Myocyte (in vitro differentiated cells): ENCODE measurements at regions not wholly inside any gene's neighbourhood (a gene's known extent, or its start where the extent isn't known, plus 50 kb on each side); places are given as distances from the start of the nearest gene placed in this dataset.

Source experiments
- DNase-seq: peaks from one replicate; pipeline ENCODE4 v3.0.0-alpha.2; 2012; ENCODE audit warnings: low read depth

- DNase-seq = no peak
Measured at GRCh38 chr3:20346916-20347315, 160.9 kb upstream of the SGO1 start.

GRCh38 chr3:20346369-20346768 lies 160.4 kb upstream of the SGO1 start:
- DNase-seq = no peak

GRCh38 chr3:20344400-20344959 lies 158.5 kb upstream of the SGO1 start:
- DNase-seq = no peak

DNA sequence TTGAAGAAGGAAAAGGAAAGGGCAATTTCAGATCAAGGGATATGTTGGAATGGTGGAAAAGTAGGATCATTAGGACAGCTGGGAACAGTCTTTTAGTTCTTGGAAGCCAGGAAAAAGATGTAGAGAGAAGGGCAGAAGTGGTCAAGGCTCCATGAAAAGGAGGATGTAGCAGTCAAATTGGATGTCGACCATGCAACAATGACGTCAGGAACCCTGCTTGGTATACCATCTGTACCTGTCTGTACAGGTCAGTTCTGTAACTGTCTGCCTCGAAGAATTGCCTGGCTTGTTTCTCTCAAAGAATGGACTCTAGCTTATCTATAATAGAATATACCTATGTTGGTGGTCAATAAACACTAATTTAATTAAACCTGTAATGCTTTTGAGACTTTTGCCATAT lies 157.8 kb upstream of the SGO1 start:
- no peak for DNase-seq

GRCh38 chr3:20340324-20340928 lies 154.4 kb upstream of the SGO1 start:
- peak; percentile 79 for DNase-seq

GRCh38 chr3:20336572-20336971 lies 150.6 kb upstream of the SGO1 start:
- DNase-seq = no peak

DNA sequence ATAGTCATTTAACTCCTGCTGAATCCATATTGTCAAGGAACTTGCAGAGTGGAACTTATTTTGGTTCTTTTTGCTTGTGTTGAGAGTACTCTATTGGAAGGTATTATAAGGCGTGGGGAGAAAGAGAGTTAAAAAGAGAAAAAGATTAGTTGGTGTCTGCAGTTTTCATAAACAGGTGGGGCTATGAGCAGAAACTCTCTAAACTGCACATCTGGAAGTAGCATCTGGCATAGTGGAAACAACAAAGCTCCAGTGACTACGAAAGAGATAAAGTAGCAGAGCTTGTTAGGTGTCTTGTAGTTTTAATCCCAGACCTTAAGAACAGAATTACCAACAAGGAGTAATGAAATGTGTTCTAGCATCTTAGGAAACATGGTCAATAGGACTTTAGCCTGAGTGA lies 148.8 kb upstream of the SGO1 start:
- no peak for DNase-seq

GRCh38 chr3:20327889-20328288 lies 141.9 kb upstream of the SGO1 start:
- no peak for DNase-seq

DNA sequence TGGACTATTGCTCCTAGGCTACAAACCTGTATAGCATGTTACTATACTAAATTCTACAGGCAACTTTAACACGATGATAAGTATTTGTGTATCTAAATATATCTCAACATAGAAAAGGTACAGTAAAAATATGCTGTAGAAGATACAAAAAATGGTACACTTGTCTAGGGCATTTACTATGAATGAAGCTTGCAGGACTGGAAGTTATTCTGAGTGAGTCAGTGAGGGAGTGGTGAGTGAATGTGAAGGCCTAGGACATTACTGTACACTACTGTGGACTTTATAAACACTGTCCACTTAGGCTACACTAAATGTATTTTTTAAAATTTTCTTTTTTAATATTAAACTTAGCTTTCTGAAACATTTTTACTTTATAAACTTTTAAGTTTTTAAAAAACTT lies 140.5 kb upstream of the SGO1 start:
- no peak for DNase-seq

GRCh38 chr3:20325563-20325962 lies 139.6 kb upstream of the SGO1 start:
- DNase-seq = no peak

- no peak for DNase-seq
Measured at GRCh38 chr3:20324664-20325478, 138.9 kb upstream of the SGO1 start.

DNA sequence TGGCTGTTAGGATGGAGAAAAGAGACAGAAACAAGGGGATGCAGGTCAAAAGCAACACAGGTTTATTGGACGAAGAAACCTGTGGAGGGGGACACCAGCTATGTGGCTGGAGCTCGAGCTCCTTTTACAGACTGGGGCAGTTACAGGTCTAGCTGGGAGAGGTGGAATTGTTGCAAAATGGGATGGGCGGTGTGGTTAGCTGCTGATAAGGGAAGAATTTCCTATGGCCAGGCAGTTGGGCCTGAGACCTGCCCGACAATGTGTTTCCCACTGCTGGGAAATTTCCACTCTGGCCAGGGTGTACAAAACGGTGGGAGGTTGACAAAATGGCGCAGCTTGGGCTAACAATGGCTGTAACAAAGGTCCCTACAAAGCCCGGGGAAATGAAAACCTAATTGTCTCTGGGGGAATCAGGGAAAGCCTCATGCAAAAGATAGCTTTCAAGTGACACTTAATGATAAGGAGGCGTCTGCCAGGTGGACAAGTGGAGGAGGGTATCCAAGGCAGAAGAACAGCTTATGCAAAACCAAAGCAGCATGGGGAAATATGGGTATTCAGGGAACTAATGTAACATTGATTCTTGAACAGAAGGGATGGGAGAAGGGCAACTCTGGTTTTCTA lies 137.4 kb upstream of the SGO1 start:
- DNase-seq = no peak

DNA sequence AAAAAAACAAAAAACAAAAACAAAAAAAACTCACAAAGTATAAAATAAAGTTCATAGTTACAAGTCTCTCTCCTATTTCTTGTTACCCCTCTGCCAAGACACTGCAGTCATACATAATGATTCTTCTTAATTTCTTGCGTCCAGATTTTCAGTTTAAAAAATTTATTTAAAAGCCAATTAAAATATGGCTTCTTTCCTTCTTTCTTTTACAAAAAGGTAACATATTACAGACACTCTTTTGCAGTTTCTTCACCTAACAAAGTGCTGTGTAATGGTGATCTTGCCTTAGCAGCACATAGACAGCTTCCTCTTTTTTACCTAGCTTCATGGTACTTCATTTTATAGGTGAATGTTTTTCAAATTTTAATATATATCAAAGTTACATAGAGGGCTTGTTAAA lies 136.1 kb upstream of the SGO1 start:
- DNase-seq = no peak

GRCh38 chr3:20321391-20322047 lies 135.5 kb upstream of the SGO1 start:
- DNase-seq = no peak

- DNase-seq = no peak
Measured at GRCh38 chr3:20320489-20320888, 134.5 kb upstream of the SGO1 start.

- DNase-seq = no peak
Measured at GRCh38 chr3:20319551-20319950, 133.5 kb upstream of the SGO1 start.

DNA sequence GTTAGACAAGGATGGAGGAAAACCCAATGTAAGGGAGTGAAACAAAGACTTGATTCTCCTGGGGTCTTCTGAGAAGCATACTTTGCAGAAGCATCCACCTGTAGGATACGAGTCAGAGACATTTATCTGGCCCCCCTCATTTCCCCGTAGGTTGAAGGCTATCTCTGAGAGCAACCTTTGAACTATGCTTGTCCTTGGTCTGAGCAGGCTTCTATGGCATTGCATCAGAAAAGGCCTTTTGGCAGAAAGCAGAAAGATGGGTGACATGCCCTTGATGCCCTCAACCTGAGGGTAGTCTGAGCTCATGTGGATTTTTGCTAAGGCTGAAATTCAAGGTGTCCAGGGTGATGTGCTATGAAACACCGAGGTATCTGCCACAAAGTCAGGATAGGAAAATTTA lies 131.6 kb upstream of the SGO1 start:
- no peak for DNase-seq

DNA sequence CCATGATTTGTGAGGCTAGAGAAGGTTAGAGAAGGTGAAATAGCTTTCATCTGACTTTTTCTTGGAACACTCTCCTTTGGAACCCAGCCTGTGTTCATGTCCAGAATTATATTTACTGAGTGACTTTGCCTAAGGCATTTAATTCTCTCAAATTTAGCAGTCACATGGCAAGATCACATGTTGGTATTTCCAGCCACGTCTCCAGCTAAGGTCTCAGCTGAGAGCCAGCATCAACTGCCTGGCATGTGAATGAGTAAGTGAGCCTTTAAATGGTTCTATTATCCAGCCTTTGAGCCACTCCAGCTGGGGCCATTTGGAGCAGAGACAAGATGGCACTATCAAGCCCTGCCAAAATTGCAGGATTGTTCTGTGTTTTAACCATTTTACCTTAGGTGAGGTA lies 130.2 kb upstream of the SGO1 start:
- DNase-seq = peak; percentile 3

DNA sequence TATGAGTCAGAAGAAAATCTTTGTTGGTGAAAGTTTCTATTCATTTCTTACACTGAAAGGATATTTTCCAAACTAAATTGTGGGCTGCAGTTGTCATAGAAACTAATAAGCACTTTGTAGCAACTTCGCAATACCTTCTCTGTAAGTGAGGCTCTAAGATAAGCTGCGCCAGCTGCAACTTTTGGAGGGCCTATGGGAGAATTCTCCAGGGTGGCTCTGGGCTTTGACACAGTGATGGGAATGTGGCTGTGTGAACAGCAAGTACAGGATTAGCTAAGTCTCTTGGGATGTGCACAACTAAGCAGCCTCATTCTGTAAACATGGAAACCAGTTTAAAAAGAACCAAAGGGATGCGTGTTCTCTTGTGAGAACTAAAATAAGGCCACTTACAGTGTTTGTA lies 124.6 kb upstream of the SGO1 start:
- DNase-seq = peak; percentile 37

DNA sequence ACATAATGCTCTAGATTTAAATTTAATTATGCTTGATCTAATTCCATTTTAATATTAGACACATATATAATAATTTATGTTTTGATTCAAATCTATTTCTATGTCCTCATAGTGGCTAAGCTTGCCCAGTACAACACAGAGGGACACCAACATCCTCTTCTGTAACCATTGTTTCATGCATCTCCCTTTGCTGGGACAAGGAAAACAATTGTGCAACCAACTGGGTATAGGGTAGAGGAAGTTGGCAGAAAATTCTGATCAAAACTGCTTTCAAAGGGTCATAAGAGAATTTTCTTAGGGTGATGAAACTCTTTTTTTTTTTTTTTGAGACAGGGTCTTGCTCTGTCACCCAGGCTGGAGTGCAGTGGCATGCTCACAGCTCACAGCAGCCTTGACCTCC lies 121.4 kb upstream of the SGO1 start:
- DNase-seq = no peak

DNA sequence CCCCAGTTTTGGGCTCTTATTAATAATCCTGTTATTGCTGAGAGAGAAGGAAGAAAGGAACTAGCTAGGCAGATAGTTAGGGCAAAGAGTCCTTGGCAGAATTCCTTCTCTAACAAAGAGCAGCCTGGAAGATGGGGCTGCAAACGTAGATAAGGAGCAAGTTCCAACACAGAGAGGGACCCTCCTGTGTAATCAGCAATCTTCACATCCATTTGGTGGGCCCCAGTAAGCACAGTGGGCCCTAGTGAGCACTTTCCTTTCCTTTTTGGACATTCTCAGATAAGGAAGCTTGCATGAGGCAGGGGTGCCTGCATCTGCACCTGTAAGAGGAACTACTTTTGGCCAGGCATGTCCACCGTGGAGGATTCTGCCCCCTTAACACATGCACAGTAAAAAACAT lies 119.6 kb upstream of the SGO1 start:
- DNase-seq = no peak

DNA sequence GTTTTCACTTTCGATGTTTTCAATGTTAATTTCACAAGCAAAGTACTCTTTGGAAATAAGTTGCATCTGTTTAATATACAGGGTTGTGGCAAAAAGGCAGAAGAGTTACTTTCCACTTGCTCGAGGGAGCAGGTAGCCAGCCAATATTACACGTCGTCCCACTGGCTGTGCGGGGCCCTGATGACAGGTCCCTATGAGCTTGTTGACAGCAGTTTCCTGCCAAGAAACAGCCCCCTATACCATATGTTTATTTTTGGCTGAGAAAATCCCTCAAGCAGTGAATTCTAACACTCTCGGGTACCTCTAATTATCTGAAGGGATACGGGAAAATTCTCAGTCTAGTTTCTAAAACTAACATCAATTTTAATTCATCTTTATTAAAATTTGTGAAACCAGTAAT lies 116.8 kb upstream of the SGO1 start:
- no peak for DNase-seq
